Epithelial cell of esophagus (primary cell): ENCODE measurements at regions not wholly inside any gene's neighbourhood (a gene's known extent, or its start where the extent isn't known, plus 50 kb on each side); places are given as distances from the start of the nearest gene placed in this dataset.

ENCODE experiments used
- DNase-seq: peaks from one replicate; pipeline ENCODE4 v3.0.0; 2010; ENCODE audit warnings: low read depth
- H3K4me3 ChIP-seq: 2 replicates; pipeline ENCODE4 v1.5.1; 2011; ENCODE audit warnings: mild to moderate bottlenecking, low read length, control low read depth
- TF ChIP-seq, protein P1 (sequence below): IDR thresholded peaks from 2 replicates; pipeline ENCODE4 v1.5.1; 2011; ENCODE audit warnings: low read depth, mild to moderate bottlenecking, low read length, control low read depth, inconsistent platforms; ENCODE audit not compliant: insufficient read depth; ENCODE audit errors: missing control alignments

GRCh38 chr12:24079083-24079482, 129.6 kb upstream of the SOX5 start:
- DNase-seq: no peak
- H3K4me3 ChIP-seq: no peak overlapping the region
- TF ChIP-seq, protein P1, sequence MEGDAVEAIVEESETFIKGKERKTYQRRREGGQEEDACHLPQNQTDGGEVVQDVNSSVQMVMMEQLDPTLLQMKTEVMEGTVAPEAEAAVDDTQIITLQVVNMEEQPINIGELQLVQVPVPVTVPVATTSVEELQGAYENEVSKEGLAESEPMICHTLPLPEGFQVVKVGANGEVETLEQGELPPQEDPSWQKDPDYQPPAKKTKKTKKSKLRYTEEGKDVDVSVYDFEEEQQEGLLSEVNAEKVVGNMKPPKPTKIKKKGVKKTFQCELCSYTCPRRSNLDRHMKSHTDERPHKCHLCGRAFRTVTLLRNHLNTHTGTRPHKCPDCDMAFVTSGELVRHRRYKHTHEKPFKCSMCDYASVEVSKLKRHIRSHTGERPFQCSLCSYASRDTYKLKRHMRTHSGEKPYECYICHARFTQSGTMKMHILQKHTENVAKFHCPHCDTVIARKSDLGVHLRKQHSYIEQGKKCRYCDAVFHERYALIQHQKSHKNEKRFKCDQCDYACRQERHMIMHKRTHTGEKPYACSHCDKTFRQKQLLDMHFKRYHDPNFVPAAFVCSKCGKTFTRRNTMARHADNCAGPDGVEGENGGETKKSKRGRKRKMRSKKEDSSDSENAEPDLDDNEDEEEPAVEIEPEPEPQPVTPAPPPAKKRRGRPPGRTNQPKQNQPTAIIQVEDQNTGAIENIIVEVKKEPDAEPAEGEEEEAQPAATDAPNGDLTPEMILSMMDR: no peak

- TF ChIP-seq, protein P1: no peak
- H3K4me3 ChIP-seq: no peak overlapping the region
- peak; percentile 37 for DNase-seq
These were observed 128.9 kb upstream of the SOX5 start for GRCh38 chr12:24078318-24078765.

GRCh38 chr12:24077161-24077560, 127.7 kb upstream of the SOX5 start:
- H3K4me3 ChIP-seq: no peak overlapping the region
- TF ChIP-seq, protein P1: no peak
- no peak for DNase-seq

DNA sequence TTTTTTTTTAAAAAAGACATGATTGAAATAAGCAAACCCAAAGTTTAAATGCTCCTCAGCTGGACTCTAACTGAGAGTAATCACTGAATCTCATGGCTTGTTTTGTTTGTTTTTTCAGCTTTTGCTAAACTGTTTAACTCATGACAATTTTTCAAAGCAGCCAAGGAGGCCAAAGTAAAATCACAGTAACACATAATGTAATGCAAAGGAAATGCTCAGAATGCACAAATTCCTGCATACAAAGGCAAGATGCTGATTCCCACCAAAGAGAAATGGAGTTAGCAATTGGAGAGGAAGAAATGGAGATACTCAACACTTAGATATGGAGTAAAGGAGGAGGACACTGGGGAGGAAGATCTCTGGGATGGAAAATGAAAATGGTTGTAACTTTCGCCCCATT, 126.2 kb upstream of the SOX5 start:
- H3K4me3 ChIP-seq: no peak overlapping the region
- TF ChIP-seq, protein P1: no peak
- DNase-seq: no peak

GRCh38 chr12:24073170-24073810, 123.8 kb upstream of the SOX5 start:
- TF ChIP-seq, protein P1: no peak
- H3K4me3 ChIP-seq: no peak overlapping the region
- DNase-seq: no peak

- no peak for DNase-seq
- TF ChIP-seq, protein P1: no peak
- no peak overlapping the region for H3K4me3 ChIP-seq
These were observed 122.8 kb upstream of the SOX5 start for GRCh38 chr12:24072302-24072701.

GRCh38 chr12:24071842-24072241, 122.4 kb upstream of the SOX5 start:
- no peak overlapping the region for H3K4me3 ChIP-seq
- DNase-seq: no peak
- TF ChIP-seq, protein P1: no peak
